Ovary (tissue), 3 donors: ENCODE measurements at regions not wholly inside any gene's neighbourhood (a gene's known extent, or its start where the extent isn't known, plus 50 kb on each side); places are given as distances from the start of the nearest gene placed in this dataset.

Source experiments
- EP300 ChIP-seq: sonication (generic); formaldehyde crosslinking; IDR thresholded peaks from one replicate; pipeline ENCODE4 v1.6.1; 2017; ENCODE audit warnings: antibody characterized with exemption
- POLR2A ChIP-seq: fragments of 450-650 bp; IDR thresholded peaks from one replicate; pipeline ENCODE4 v1.6.1; 2017; ENCODE audit warnings: antibody characterized with exemption, mild to moderate bottlenecking, moderate library complexity
- TF ChIP-seq, protein P1 (sequence below), 3 donors: fragments of 450-650 bp in 2 of 3; fragments of 200-600 bp in 1 of 3; IDR thresholded peaks; one replicate each; pipeline versions ENCODE4 v1.5.1 to v1.8.0; 2016 to 2022; ENCODE audit warnings: antibody characterized with exemption in 3 of 3, mild to moderate bottlenecking in 1 of 3
- donor health status: DM: no; HTN: no; CAD: no.

DNA sequence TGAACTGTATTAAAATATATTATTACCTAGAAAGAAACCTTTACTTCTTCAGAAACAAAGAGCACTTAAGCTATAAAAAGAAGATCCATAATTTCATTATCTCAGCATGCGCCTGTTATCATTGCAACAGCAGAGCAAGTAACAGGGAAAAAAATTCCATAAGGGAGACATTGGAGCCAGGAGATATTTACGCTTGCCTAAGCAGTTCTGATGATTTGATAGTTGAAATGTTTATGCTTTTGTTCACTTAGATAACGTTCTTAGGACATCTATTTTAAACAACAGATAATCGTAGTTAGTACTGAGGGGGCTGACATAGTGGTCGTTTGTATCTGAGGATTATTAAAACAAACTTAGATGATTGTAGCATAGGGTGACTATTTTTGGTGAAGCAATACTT, 252.5 kb downstream of the NNT start:
- TF ChIP-seq POLR2A (no peak), EP300 (no peak)
- TF ChIP-seq, protein P1, sequence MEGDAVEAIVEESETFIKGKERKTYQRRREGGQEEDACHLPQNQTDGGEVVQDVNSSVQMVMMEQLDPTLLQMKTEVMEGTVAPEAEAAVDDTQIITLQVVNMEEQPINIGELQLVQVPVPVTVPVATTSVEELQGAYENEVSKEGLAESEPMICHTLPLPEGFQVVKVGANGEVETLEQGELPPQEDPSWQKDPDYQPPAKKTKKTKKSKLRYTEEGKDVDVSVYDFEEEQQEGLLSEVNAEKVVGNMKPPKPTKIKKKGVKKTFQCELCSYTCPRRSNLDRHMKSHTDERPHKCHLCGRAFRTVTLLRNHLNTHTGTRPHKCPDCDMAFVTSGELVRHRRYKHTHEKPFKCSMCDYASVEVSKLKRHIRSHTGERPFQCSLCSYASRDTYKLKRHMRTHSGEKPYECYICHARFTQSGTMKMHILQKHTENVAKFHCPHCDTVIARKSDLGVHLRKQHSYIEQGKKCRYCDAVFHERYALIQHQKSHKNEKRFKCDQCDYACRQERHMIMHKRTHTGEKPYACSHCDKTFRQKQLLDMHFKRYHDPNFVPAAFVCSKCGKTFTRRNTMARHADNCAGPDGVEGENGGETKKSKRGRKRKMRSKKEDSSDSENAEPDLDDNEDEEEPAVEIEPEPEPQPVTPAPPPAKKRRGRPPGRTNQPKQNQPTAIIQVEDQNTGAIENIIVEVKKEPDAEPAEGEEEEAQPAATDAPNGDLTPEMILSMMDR (IDR thresholded peaks at IDR 0.05) = no peak
